Lung microvascular endothelial cell (primary cell): ENCODE measurements at regions not wholly inside any gene's neighbourhood (a gene's known extent, or its start where the extent isn't known, plus 50 kb on each side); places are given as distances from the start of the nearest gene placed in this dataset.
"Not testable (repeated sequence)": the region's sequence is repeated elsewhere in the genome, so short reads cannot be mapped to it uniquely, and the experiment has no call there.

Experiments used
- DNase-seq, 2 donors: peaks; one replicate each; pipeline versions ENCODE4 v3.0.0 to v3.0.0-alpha.2; 2010; ENCODE audit warnings: low read depth in 2 of 2

- DNase-seq = no peak
Measured at GRCh38 chr3:8001307-8001706, 500.3 kb upstream of the LMCD1 start.

DNA sequence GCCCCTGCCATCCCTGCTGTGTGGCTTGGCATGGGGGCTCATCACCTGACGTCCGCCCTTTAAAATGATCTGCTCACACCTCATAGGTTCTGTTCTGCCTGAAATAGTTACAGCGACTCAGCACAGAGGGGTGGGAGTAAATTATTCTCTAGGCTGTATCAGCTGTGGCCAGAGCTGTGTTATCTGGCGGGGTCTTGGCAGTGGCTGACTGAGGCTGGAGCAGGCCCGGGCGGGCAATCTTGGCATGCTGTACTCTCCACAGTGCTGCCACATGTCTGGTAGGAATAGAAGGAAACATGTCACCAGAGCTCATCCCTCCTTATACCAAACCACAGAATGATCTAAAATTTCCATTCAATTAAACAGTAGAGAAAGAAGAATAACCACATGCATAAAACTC is 499.9 kb upstream of the LMCD1 start:
- DNase-seq = no peak

DNA sequence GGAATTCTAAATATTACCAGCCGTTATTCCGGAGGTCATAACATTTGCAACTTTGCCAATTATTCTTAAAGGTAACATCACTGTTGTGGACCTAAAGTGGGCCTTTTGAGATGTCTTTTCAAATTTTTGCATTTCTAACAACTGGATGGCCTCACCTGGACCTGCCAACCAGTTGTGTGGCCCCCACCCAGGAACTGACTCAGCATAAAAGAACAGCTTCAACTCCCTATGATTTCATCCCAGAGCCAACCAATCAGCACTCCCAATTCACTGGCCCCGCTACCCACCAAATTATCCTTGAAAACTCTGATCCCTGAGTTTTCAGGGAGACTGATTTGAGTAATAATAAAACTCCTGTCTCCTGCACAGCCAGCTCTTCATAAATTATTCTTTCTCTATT is 489.7 kb upstream of the LMCD1 start:
- DNase-seq = no peak

GRCh38 chr3:8020047-8020841 is 481.4 kb upstream of the LMCD1 start:
- DNase-seq = no peak

DNA sequence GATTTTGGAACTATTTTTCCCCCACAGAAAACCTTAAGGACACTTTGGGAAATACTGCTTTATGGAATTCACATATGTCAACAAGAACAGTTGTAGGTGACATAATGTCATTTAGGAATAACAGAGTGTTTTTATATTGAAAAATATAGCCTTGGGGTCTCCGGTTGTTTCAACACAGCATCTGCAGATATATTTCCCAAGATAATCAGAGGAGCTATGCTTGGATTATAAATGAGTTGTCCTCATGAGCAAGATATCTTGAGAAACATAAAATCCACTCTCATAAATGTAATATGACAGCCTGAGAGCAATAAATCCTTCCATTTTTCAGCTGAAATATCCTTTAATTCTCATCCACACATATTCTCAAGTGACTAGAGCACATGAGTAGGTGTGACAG is 473.7 kb upstream of the LMCD1 start:
- no peak for DNase-seq

DNA sequence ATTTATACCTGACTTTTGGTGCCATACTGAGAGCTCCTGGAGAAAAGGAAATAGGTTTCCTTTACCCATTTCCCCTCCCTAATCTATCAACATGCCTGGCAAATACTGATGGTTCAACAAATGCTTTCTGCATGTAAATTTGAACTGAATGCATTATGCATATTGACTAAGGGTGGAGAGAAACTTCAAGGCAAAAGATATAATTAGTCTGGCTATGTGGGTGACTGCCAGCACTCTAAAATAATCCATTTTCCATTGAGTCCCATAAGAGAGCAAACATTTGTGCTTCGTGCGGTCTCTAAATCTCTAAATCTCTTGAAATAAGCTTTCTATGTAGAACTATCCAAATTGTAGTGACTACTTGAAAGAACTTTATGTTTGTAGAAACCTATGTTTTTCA is 451.3 kb upstream of the LMCD1 start:
- no peak for DNase-seq

DNA sequence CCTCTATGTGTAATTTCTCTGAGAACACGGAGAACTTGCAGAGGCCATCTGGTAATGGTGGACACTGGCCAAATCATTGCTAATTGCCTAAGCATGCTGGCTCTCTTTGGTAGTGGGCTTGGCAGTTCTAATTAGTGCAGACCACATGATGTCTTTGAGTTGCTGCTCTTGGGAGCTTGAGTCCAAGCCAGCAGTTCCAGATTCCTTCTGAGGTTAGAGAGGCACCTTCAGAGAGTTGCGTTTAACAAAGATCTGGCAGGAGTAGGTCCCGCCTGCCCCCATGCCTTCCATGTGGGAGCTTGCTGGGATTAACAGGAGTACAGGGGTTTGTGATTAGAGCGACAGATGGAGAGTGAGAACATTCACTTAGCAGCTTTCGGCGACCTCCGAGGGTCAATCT is 449.0 kb upstream of the LMCD1 start:
- DNase-seq = no peak

- not testable (repeated sequence) for DNase-seq
Measured at GRCh38 chr3:8068135-8068534, 433.5 kb upstream of the LMCD1 start.

- no peak for DNase-seq
Measured at GRCh38 chr3:8069471-8069870, 432.2 kb upstream of the LMCD1 start.

DNA sequence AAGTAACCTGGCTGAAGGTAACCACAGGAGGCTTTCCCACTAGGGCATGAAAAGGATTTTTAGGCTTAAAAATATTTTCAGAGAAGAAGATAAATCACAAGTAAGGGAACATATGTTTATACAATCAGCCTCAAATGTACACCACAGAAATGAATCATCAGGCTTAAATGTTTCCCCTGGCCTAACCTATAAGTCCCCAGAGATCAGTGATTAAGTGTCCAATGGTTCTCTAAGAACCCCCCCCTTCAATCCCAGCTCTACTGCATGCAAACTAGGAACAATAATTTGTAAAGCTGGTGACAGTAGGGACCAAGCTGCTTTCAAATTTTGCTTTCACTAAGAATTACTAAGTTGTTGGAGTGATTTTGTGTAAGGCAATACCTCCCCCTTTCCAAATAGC is 431.6 kb upstream of the LMCD1 start:
- no peak for DNase-seq

GRCh38 chr3:8074740-8075139 is 426.9 kb upstream of the LMCD1 start:
- not testable (repeated sequence) for DNase-seq

- DNase-seq = no peak
Measured at GRCh38 chr3:8077126-8077525, 424.5 kb upstream of the LMCD1 start.

- no peak for DNase-seq
Measured at GRCh38 chr3:8080464-8080863, 421.2 kb upstream of the LMCD1 start.

DNA sequence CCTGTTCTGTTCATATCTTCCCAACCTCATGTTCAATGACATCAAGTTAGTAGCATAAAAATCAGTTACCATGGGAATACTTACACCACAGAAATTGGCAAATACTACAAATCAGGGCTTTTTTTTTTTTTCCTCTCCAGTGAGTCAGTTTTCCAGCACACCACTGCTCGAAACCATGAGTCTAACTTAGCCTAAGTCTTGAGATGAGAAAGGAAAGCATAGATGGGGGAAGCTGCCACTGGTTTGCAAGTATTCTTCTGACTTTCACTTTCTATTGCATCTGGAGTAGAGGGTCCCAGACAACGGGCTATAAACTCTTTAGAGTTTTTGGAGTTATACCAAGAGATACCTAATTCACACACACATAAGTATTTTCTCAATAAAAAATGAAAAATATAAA is 416.1 kb upstream of the LMCD1 start:
- no peak for DNase-seq

- no peak for DNase-seq
Measured at GRCh38 chr3:8087951-8088350, 413.7 kb upstream of the LMCD1 start.

DNA sequence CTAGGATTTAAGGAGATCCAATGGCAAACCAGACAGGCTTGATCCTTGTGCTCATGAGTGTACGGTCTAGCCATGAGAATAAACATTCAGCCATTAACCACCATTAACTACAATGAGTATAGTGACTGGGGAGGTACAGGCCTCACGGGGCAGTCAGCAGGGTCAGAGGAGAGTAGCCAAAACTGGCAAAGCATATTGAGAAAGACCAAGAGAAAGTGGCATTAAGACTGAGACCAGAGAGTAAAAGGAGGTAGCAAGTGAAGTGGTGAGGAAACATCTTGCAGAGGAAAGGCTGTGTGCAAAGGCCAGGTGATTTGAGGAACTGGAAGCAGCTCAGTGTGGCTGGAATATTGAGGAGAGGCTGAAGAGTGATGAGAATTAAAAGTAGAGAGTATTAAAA is 407.2 kb upstream of the LMCD1 start:
- no peak for DNase-seq

DNA sequence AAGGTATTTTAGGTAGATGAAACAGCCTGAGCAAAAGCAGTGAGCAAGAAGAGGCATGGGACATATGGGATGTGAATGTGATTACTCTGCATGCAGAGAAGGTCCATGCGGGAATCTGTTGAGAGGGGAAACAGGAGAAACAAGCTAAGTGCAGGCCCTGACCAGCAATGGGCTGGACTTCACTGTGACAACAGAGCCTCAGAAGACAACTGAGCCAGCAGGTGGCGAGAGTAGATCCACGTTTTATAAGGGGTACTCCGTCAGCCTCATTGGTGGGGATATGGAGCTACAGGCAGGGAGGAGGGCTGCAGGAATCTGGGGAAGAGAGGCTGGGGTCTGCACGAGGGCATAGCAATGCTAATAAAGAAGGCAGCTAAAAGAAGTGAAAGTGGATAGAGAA is 405.9 kb upstream of the LMCD1 start:
- DNase-seq = no peak

DNA sequence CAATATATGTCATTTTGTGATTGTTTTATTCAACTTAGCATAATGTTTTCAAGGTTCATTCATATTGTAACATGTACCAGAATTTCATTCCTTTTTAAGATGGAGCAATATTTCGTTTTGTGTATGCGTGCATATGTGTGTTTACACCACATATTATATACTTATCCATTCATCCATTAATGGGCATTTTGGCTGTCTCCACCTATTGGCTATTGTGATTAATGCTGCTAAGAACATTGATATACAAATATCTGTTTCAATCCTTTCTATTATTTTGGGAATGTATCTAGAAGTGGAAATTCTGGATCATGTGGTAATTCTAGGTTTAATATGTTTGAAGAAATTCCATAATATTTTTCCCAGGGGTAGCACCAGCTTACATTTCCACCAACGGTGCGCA is 403.9 kb upstream of the LMCD1 start:
- no peak for DNase-seq

GRCh38 chr3:8103954-8104353 is 397.7 kb upstream of the LMCD1 start:
- DNase-seq = no peak

DNA sequence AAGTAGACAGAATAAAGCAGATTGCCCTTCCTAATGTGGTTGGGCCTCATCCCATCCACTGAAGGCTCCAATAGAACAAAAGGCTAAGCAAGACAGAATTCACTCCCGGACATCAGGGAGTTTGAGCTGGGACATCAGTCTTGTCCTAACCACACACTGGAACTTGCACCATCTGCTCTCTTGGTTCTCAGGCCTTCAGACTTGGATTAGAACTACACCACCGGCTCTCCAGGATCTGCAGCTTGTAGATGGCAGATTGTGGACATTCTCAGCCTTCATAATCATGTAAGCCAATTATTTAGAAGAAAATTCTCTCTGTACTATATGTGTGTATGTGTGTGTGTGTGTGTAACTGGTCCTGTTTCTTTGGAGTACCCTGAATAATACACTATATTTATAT is 394.7 kb upstream of the LMCD1 start:
- no peak for DNase-seq

DNA sequence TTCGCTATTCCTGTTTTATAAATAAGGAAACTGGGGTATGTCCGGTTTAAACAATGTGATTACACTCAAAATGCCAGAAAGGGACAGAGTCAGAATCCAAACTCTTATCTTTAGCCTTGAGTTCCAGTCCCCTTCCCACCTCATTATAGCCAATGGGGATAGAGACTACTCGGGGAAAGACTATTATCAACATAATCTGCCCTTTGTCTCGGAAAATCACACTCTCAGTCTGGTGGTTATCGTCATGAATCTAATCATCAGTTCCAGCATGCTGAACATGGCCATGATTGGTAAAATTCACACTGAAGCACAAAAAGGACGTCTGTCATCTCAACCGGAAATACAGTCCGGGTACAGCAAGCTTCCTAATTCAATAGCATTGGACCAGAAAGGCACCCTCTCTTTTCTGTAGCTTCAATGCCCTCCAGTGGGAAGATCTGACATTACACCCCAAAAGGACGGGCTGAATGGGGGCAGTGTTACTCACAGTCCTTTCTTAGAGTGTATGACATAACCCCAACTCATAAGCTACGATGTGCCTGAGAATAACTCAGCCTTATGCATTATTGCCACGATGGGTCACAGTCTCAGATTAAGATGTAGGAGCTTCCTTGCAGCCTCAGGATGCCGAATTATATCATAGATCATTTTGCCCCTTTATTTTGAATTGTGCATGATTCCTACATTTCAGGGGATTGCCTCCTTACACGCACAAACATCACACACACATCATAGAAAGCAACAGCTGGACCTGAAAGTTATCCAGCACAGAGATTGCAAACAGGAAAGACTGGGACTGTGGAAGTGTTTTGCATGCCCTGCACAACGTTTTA is 390.4 kb upstream of the LMCD1 start:
- peak; percentile 76 to 83 for DNase-seq

GRCh38 chr3:8112587-8112986 is 389.0 kb upstream of the LMCD1 start:
- DNase-seq = peak in 1 of 2 donors; percentile 1

DNA sequence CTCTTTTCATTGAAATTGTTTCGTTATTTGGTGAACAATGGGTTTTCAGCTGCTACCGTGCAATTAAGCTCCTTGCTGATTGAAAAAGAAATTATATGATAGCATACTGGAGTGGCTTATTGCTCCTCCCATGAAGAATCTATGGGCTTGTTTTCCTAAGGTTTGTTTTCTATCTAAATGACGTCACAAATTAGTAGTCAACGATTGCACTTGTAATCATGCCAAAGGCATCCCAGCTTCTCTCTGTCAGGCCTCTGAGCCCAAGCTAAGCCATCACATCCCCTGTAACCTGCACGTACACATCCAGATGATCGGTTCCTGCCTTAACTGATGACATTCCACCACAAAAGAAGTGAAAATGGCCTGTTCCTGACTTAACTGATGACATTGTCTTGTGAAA is 388.0 kb upstream of the LMCD1 start:
- no peak for DNase-seq
